ENCODE measurements at regions not wholly inside any gene's neighbourhood (a gene's known extent, or its start where the extent isn't known, plus 50 kb on each side); places are given as distances from the start of the nearest gene placed in this dataset.

- TF ChIP-seq TP53 (CRISPR knock-in tag; IDR thresholded peaks at IDR 0.05) (no peak), TEAD1 (CRISPR knock-in tag; IDR thresholded peaks at IDR 0.05) (no peak)
Observed at GRCh38 chr3:18126772-18127171, 298.4 kb downstream of the SATB1 start.

All from WTC11 (cell line).